ENCODE measurements at regions not wholly inside any gene's neighbourhood (a gene's known extent, or its start where the extent isn't known, plus 50 kb on each side); places are given as distances from the start of the nearest gene placed in this dataset.

- Histone ChIP-seq H3K4me3 (replicated peaks in 1 of 3; ENCODE audit: insufficient read depth in 1 of 3, low read depth in 1 of 3, low read length in 3 of 3) (no peak overlapping the region), H3K9me1 (replicated peaks; ENCODE audit: control insufficient read depth, extremely low read depth, insufficient read depth, low read length) (no peaks in the 10 kb centered on the region), H3K27ac (ENCODE audit: insufficient read depth, low read depth, low read length) (no peak overlapping the region), H3K79me2 (ENCODE audit: control insufficient read depth, insufficient read depth, low read length) (no peaks in the 10 kb centered on the region), H3K36me3 (ENCODE audit: control insufficient read depth in 2 of 2, extremely low read depth in 1 of 2, insufficient read depth in 2 of 2, low read length in 2 of 2) (no peaks in the 10 kb centered on the region), H3K4me1 (ENCODE audit: control insufficient read depth, extremely low read depth, insufficient read depth, low read length) (no peaks in the 10 kb centered on the region), H3K9me3 (replicated peaks; ENCODE audit: control insufficient read depth, insufficient read depth, low read length) (no peaks in the 10 kb centered on the region), H2AFZ (ENCODE audit: low read depth, low read length) (no peak overlapping the region), H3K9ac (replicated peaks; ENCODE audit: extremely low read depth, insufficient read depth, low read length) (no peak overlapping the region), H4K20me1 (replicated peaks; ENCODE audit: control insufficient read depth, extremely low read depth, insufficient read depth, low read length) (no peaks in the 10 kb centered on the region), H3K4me2 (ENCODE audit: insufficient read depth, low read length) (no peak overlapping the region), H3K27me3 (ENCODE audit: control insufficient read depth in 2 of 2, insufficient read depth in 2 of 2, low read length in 2 of 2) (no peaks in the 10 kb centered on the region)
- ChIA-PET CTCF (no interaction called here), POLR2A (no interaction called here)
- DNase-seq (ENCODE audit: low read depth, low spot score): no peak
- BruUV-seq (replicated peaks): no TSS peak
- no peak for FAIRE-seq
- dilution Hi-C loops (cut with MboI; ENCODE audit: extremely low pct_ligation_motif_present, low sequenced_read_pairs) (no loop called here), intact Hi-C loops (cut with micrococcal nuclease) (no loop called here)
- TF ChIP-seq CTCF (IDR thresholded peaks at IDR 0.05; ENCODE audit: extremely low read depth in 1 of 2, insufficient read depth in 1 of 2, low read depth in 1 of 2, low read length in 2 of 2) (no peak), FOS (IDR thresholded peaks at IDR 0.05; ENCODE audit: borderline replicate concordance, insufficient read depth, low read length) (no peak), MAX (IDR thresholded peaks at IDR 0.05; ENCODE audit: insufficient read depth, insufficient read length) (no peak), MYC (IDR thresholded peaks at IDR 0.05; ENCODE audit: low read depth, low read length) (no peak), EZH2 (IDR thresholded peaks at IDR 0.05; ENCODE audit: borderline replicate concordance, low read depth, low read length, severe bottlenecking) (no peak), GATA2 (IDR thresholded peaks at IDR 0.05; ENCODE audit: insufficient read depth, insufficient read length, low read depth, low read length) (no peak), POLR2AphosphoS5 (IDR thresholded peaks at IDR 0.05; ENCODE audit: insufficient read depth, low read depth, low read length) (no peak), JUN (IDR thresholded peaks at IDR 0.05; ENCODE audit: borderline replicate concordance, insufficient read depth, insufficient read length, low read depth) (no peak), POLR2A (IDR thresholded peaks at IDR 0.05; ENCODE audit: low read depth, low read length) (no peak)
Observed at GRCh38 chr11:119806064-119806915, 77.3 kb upstream of the NECTIN1 start.

All from endothelial cell of umbilical vein (primary cell).